Mammary epithelial cell (primary cell): ENCODE measurements at regions not wholly inside any gene's neighbourhood (a gene's known extent, or its start where the extent isn't known, plus 50 kb on each side); places are given as distances from the start of the nearest gene placed in this dataset.

Source experiments
- EZH2 ChIP-seq: IDR thresholded peaks from 2 replicates; pipeline ENCODE4 v1.6.1; 2012; ENCODE audit warnings: low read length, inconsistent platforms, borderline replicate concordance
- TF ChIP-seq, protein P1 (sequence below), 2 donors: IDR thresholded peaks in 1 of 2; conservative IDR thresholded peaks in 1 of 2; 2 replicates each; pipeline ENCODE4 v1.5.1; 2011 to 2012; ENCODE audit warnings: inconsistent platforms in 2 of 2, low read length in 2 of 2, mild to moderate bottlenecking in 2 of 2, control low read depth in 1 of 2, low read depth in 1 of 2; ENCODE audit not compliant: insufficient read depth in 1 of 2; ENCODE audit errors: extremely low read depth in 1 of 2

DNA sequence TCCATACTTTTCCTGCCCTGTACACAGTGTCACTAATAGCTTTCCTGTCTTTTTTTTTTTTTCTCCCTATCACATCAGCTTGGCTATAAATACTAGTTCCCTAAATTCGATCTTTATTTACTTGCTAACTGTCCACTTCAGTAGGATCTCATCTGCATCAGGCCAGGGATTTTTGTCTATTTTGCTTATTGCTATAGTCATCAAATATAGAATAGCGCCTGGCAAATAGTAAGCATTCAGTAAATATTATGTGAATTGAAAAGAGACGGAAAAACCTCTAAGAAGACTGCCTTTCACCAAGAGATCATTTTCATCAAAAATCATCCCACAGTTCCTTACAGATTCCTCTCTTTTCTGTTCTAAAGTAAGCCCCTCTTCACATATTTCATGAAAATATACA is 429.1 kb downstream of the FLRT2 start:
- TF ChIP-seq EZH2, result no peak
- TF ChIP-seq, protein P1, sequence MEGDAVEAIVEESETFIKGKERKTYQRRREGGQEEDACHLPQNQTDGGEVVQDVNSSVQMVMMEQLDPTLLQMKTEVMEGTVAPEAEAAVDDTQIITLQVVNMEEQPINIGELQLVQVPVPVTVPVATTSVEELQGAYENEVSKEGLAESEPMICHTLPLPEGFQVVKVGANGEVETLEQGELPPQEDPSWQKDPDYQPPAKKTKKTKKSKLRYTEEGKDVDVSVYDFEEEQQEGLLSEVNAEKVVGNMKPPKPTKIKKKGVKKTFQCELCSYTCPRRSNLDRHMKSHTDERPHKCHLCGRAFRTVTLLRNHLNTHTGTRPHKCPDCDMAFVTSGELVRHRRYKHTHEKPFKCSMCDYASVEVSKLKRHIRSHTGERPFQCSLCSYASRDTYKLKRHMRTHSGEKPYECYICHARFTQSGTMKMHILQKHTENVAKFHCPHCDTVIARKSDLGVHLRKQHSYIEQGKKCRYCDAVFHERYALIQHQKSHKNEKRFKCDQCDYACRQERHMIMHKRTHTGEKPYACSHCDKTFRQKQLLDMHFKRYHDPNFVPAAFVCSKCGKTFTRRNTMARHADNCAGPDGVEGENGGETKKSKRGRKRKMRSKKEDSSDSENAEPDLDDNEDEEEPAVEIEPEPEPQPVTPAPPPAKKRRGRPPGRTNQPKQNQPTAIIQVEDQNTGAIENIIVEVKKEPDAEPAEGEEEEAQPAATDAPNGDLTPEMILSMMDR (conservative IDR thresholded peaks at IDR 0.05 in 1 of 2, IDR thresholded peaks at IDR 0.05 in 1 of 2; ENCODE audit: extremely low read depth in 1 of 2, insufficient read depth in 1 of 2, low read depth in 1 of 2, low read length in 2 of 2), result no peak
